Stimulated activated naive CD8-positive, alpha-beta T cell treated with anti-CD3 and anti-CD28 coated beads, Interleukin-15, amount 100 ng/mL, for 72 hours (primary cell): ENCODE measurements at regions not wholly inside any gene's neighbourhood (a gene's known extent, or its start where the extent isn't known, plus 50 kb on each side); places are given as distances from the start of the nearest gene placed in this dataset.

Experiments used
- ATAC-seq: fragments of 150-1000 bp; cut with Tn5 transposase; 2 replicates; pipeline ENCODE4 v1.10.0; 2021; ENCODE audit warnings: mild to moderate bottlenecking, moderate library complexity
- DNase-seq, 2 donors: peaks; one replicate each; pipeline ENCODE4 v3.0.0; 2021 to 2022
- H3K27ac Mint-ChIP-seq, 2 donors: one replicate each; pipeline ENCODE4 v1.8.0; 2022; ENCODE audit warnings: mild to moderate bottlenecking in 2 of 2, mixed read lengths in 2 of 2, moderate library complexity in 2 of 2
- H3K27me3 Mint-ChIP-seq: one replicate; pipeline ENCODE4 v1.8.0; 2022; ENCODE audit warnings: mixed read lengths
- H3K4me1 Mint-ChIP-seq: one replicate; pipeline ENCODE4 v1.8.0; 2022; ENCODE audit warnings: mild to moderate bottlenecking, mixed read lengths
- H3K4me3 Mint-ChIP-seq, 2 donors: one replicate each; pipeline ENCODE4 v1.8.0; 2022; ENCODE audit warnings: mild to moderate bottlenecking in 2 of 2, mixed read lengths in 2 of 2, moderate library complexity in 1 of 2
- H3K9me3 Mint-ChIP-seq, 2 donors: one replicate each; pipeline ENCODE4 v1.8.0; 2022; ENCODE audit warnings: mixed read lengths in 2 of 2

GRCh38 chr11:128407962-128408361 lies 179.4 kb downstream of the ETS1 start:
- H3K9me3 Mint-ChIP-seq, result peaks cover 0 to 7% of the 10 kb centered on the region in 2 donors
- ATAC-seq, result no peak
- H3K4me3 Mint-ChIP-seq, result no peak overlapping the region
- no peak for DNase-seq
- H3K27me3 Mint-ChIP-seq, result no peaks in the 10 kb centered on the region
- peaks cover 40% of the 10 kb centered on the region for H3K4me1 Mint-ChIP-seq
- H3K27ac Mint-ChIP-seq, result no peak overlapping the region

DNA sequence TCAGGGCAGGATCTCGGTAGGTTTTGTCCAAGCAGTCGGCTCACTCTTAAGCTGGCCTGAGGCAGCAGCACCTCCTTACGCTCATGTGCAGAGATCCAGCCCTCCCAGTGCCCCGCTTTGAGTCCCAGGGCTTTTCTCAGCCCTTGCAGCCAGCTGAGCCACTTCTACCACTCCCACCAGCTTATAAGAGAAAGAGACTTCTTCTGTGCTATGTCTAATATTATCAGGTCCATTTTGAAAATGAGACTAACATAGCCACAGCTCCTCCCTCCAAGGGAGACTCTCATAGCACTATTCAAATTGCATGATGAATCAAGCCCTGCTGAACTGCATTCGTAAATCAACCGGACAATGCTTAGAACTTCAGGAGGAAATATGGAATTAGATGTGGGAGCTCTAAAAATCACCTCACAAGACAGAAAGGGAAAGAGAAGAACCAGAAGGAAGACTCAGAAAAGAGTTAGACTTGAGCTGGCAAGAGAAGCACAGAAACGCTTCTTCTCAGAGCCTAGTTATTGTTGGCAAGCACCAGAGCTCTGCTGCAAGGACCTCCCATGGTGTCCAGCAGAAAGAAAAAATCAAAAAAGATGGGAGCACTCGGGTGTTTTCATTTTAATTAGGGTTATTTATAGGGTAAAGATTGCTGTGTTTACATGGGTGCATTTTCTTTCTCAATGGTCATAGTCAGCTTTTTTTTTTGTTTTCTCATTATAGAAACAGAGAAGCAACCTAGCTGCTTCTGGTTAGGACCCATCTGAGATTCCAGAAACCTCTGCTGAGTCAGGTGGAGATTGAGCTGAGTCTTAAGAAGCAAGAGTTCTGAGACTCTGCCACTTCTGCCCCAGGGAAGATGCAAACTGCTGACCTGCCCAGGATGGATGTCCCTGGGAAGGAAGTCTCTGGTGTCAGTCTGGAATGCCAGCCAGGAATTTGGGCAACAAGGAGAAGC lies 181.4 kb downstream of the ETS1 start:
- no peak for ATAC-seq
- H3K9me3 Mint-ChIP-seq, result peaks cover 0 to 4% of the 10 kb centered on the region in 2 donors
- DNase-seq, result no peak
- H3K4me3 Mint-ChIP-seq, result no peak overlapping the region
- H3K4me1 Mint-ChIP-seq, result peaks cover 21% of the 10 kb centered on the region
- peak overlapping the region in 1 of 2 donors; percentile 56 for H3K27ac Mint-ChIP-seq
- H3K27me3 Mint-ChIP-seq, result no peaks in the 10 kb centered on the region

GRCh38 chr11:128405112-128405511 lies 182.2 kb downstream of the ETS1 start:
- H3K27ac Mint-ChIP-seq, result no peak overlapping the region
- ATAC-seq, result no peak
- H3K4me3 Mint-ChIP-seq, result no peak overlapping the region
- peaks cover 17% of the 10 kb centered on the region for H3K4me1 Mint-ChIP-seq
- H3K27me3 Mint-ChIP-seq, result no peaks in the 10 kb centered on the region
- no peak for DNase-seq
- no peaks in the 10 kb centered on the region for H3K9me3 Mint-ChIP-seq

DNA sequence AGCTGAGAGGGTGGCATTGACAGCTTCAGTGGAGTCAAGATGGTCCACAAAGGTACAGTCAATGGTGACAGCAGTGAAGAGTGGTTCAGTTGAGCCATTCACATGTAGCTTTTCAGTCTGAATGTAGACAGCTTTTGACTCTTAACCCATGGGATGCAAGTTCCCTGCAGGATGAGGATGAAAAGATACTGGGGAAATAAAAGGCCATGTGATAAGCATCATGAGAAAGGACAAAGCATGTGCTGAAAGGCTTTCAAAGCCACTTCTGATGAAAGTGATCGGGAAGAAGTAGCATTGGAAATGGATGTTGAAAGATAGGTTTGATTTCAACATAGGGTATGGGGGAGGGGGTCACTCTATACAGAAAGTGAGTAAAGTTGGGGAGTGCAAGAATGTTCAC lies 182.9 kb downstream of the ETS1 start:
- peaks cover 23% of the 10 kb centered on the region for H3K4me1 Mint-ChIP-seq
- ATAC-seq (no peak), DNase-seq (no peak)
- H3K9me3 Mint-ChIP-seq, result no peaks in the 10 kb centered on the region
- H3K27me3 Mint-ChIP-seq, result no peaks in the 10 kb centered on the region
- H3K27ac Mint-ChIP-seq, result peak overlapping the region in 1 of 2 donors; percentile 4
- H3K4me3 Mint-ChIP-seq, result no peak overlapping the region

DNA sequence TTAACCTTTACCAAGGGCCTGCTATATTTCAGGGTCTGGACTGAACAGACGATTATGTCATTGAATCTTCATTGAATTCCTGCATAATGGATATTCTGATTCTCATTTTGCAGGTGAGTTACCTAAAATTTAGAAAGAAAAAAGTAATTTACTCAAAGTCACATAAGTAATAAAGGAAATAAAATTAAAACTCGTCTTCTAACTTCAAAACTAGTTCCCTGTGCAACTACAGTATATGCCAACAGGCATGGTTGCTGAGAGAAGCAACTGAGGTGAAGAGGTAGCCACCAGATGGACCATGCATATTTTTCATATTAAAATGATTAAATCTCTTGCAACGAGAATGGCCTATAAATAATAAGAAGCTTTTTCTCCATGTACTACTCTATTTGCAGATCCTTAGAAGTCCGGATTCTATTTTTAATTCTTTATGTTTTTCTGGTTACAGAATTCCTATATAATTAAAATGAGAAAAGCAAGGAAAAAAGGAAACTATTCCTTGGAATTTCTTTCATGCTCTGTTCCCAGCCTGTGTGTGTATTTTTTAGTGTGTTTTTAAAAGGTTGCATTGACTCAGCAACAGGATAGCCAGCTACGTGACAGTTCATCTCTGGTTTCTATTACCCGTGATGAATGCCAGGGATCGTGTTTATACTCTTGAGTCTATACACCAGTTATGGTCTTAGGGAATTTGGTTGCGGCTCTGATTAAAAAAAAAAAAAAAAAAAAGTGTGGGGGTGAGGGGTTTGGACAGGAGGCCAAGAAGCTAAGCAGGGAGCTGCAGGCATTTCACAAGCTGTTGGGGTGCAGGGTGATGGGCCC lies 186.8 kb downstream of the ETS1 start:
- Mint-ChIP-seq H3K4me3 (no peak overlapping the region), H3K4me1 (peaks cover 34% of the 10 kb centered on the region), H3K9me3 (peaks cover 0 to 6% of the 10 kb centered on the region in 2 donors), H3K27ac (no peak overlapping the region), H3K27me3 (no peaks in the 10 kb centered on the region)
- DNase-seq, result no peak
- ATAC-seq, result no peak

DNA sequence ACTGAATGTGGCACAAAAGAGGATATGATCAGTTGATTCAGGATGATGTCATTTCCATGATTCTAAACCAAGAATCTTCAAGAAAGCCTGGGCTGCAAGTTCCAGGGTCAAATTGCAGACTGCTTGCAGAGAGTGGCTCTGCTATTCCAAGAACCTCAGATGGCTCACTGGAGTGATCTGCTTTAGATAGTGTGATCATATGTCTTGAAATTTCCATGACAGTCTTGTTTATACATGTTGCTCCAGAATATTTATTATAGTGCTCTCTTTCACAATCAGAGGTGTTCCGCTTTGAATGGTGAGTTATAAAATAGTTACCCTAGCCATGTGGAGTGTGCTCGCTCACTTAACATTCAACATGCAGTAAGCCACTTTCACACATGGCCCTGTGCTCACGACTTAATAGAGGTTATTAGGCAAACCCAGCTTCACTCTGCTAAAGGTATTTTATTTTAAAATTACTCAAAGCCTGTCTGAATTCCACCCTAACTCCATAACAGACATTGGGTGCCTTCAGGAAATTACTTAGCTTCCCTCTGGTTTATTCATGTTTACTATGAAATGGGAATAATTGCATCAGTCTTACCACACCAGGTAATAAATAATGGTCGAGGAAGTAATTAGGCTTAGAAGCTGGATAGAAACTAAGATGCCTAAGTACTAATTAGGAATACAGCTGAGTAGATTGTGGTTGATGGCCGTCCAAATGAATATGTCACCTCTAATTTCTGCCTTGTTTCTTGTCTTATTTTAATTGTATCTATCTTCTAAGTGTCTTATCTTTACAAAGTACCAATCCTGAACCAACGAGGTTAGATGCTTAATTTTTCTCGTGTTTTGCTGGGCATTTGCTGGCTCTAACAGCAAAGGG lies 187.9 kb downstream of the ETS1 start:
- peak; percentile 90 for ATAC-seq
- Mint-ChIP-seq H3K27me3 (no peaks in the 10 kb centered on the region), H3K4me3 (no peak overlapping the region), H3K27ac (peak overlapping the region in 1 of 2 donors; percentile 63), H3K4me1 (peaks cover 31% of the 10 kb centered on the region), H3K9me3 (peaks cover 0 to 6% of the 10 kb centered on the region in 2 donors)
- DNase-seq, result peak in 1 of 2 donors; percentile 19

DNA sequence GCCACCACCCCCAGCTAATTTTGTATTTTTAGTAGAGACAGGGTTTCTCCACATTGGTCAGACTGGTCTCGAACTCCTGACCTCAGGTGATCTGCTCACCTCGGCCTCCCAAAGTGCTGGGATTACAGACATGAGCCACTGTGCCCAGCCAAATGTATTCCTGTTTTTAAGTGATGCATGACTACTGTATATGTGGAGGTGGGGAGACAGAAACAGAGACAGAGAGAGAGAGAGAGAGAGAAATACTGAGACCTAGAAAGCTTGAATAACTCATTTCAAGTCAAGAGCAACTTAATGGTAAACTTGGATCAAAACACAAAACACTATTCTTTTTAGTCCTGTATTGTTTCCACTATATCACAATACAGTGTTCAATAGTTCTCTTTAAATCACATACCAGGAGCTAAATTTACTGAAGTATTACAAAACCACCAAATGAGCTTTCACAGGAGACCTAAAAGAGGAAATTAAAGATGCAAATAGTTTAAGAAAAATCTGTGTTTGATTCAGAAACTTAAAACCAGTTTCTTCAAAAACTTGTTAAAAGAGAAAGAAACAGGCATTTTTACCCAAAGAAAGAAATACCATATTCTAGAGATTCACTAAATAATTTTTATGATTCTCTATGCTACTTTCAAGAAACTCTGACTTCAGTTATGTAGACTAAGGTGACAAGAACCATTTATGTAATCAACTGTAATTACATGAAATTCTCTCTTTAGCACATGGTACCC lies 188.7 kb downstream of the ETS1 start:
- ATAC-seq, result no peak
- peak overlapping the region in 1 of 2 donors; percentile 3 for H3K4me3 Mint-ChIP-seq
- no peak for DNase-seq
- H3K9me3 Mint-ChIP-seq, result peaks cover 0 to 6% of the 10 kb centered on the region in 2 donors
- no peaks in the 10 kb centered on the region for H3K27me3 Mint-ChIP-seq
- H3K4me1 Mint-ChIP-seq, result peaks cover 35% of the 10 kb centered on the region
- peak overlapping the region in 1 of 2 donors; percentile 63 for H3K27ac Mint-ChIP-seq

GRCh38 chr11:128397362-128397761 lies 190.0 kb downstream of the ETS1 start:
- Mint-ChIP-seq H3K27ac (no peak overlapping the region), H3K27me3 (no peaks in the 10 kb centered on the region), H3K9me3 (peaks cover 0 to 6% of the 10 kb centered on the region in 2 donors), H3K4me3 (no peak overlapping the region), H3K4me1 (peaks cover 43% of the 10 kb centered on the region)
- DNase-seq (no peak), ATAC-seq (peak; percentile 35)

DNA sequence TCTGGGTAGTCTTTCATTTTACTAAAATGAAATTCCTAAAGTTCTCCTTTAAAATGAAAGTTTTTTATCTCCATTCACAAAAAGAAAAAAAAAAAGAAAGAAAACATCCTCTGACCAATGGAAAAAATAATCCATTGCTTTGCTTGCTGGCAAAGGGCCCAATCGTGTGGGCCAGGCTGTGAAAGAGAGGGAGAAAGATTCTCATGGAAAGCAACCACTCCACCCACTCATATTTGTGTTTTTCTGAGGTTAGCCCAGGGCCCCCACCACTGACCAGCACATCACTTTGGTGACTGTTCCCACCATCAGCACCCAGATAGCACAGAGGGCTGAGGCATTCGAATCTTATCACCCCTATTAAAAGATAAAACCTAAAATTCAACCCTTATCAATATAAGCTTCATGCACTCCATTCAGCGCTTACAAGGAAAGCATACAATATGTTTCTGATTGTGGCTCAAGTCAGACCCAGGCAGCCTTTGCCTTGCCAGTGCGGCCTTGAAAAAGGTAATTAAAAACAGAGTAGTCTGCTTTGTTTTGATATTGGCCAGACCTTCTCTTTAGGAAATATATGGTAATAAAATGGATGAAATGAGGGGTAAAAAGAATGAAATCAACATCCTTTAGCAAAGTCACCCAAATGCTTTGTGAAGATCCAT lies 192.8 kb downstream of the ETS1 start:
- no peak for DNase-seq
- Mint-ChIP-seq H3K27ac (no peak overlapping the region), H3K4me3 (no peak overlapping the region), H3K4me1 (peaks cover 39% of the 10 kb centered on the region), H3K9me3 (peaks cover 0 to 6% of the 10 kb centered on the region in 2 donors), H3K27me3 (no peaks in the 10 kb centered on the region)
- no peak for ATAC-seq

GRCh38 chr11:128392259-128392658 lies 195.1 kb downstream of the ETS1 start:
- no peak for DNase-seq

DNA sequence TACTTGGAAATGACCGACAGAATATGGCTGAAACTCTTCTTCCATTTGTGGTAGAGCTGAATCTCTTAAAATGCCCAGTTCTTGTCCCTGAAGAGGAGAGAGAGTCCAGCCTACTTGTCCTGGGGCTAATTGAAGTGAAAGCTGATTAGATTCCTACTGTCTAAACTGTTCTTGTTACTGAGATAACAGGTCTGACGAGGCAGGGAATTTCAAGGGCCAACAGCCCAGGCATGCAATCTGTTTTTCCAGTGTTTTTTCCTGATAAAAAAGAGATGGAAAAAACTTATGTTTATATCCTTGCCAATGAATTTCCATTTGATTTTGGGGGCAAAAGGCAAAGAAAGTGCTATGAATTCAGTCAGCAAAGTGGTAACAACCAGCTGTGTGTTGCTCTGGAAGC lies 195.5 kb downstream of the ETS1 start:
- no peaks in the 10 kb centered on the region for H3K9me3 Mint-ChIP-seq
- no peak for ATAC-seq
- H3K27ac Mint-ChIP-seq, result no peak overlapping the region
- no peaks in the 10 kb centered on the region for H3K27me3 Mint-ChIP-seq
- H3K4me1 Mint-ChIP-seq, result peaks cover 36% of the 10 kb centered on the region
- DNase-seq, result no peak
- H3K4me3 Mint-ChIP-seq, result no peak overlapping the region

More at GRCh38 chr11:128392259-128392658, 195.1 kb downstream of the ETS1 start:
- Mint-ChIP-seq H3K4me3 (no peak overlapping the region), H3K27me3 (no peaks in the 10 kb centered on the region), H3K4me1 (peaks cover 36% of the 10 kb centered on the region), H3K27ac (no peak overlapping the region), H3K9me3 (peaks cover 0 to 3% of the 10 kb centered on the region in 2 donors)
- no peak for ATAC-seq

DNA sequence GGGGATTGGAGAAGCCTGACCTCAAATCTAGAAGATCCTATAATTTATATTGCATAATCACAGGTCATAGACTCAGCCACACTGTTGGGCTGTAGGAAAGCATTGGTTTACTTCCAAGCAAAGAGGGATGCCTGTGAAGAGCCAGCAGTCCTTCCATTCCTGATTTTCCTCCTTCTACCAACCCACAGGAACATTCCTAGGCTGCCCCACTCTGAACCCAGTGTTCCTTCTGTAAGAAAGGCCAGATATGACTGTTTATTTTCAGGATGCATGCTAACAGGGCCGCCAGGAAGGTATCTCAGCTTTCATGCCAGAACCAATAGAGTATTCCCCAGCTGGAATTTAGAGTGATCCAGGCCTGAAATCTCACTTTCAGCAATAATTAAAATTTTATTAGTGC lies 197.1 kb downstream of the ETS1 start:
- Mint-ChIP-seq H3K9me3 (peaks cover 5 to 7% of the 10 kb centered on the region in 2 donors), H3K4me1 (peaks cover 46% of the 10 kb centered on the region), H3K4me3 (no peak overlapping the region), H3K27me3 (no peaks in the 10 kb centered on the region), H3K27ac (no peak overlapping the region)
- DNase-seq, result no peak
- no peak for ATAC-seq

- no peak for ATAC-seq
- Mint-ChIP-seq H3K4me1 (peaks cover 46% of the 10 kb centered on the region), H3K27ac (peak overlapping the region in 1 of 2 donors; percentile 1), H3K9me3 (peaks cover 5 to 7% of the 10 kb centered on the region in 2 donors), H3K4me3 (no peak overlapping the region), H3K27me3 (no peaks in the 10 kb centered on the region)
- no peak for DNase-seq
These were observed 197.8 kb downstream of the ETS1 start for GRCh38 chr11:128389461-128389976.
